ENCODE measurements at regions not wholly inside any gene's neighbourhood (a gene's known extent, or its start where the extent isn't known, plus 50 kb on each side); places are given as distances from the start of the nearest gene placed in this dataset.

DNA sequence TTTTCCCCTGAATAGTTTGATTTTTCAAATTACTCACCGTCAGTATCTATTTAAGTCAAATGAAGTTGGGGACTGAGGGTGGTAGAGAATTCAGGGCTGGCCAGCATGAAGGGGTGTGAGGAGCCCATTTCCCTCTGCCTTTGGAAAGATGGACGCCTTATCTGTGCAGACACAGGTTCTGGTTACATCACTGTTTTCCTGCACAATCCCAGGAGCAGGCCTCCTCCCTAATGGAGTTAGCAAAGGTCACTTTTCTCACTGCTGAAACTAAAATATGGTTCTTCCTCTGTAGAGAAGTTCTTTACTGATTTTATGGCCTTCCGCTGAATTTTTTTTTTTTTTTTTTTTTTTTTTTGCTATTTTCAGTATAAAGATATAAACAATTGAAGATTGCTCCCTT, 69.1 kb downstream of the FOXD1 start:
- Histone ChIP-seq H3K9me3 (no peaks in the 10 kb centered on the region), H3K27ac (no peak overlapping the region), H3K36me3 (no peaks in the 10 kb centered on the region), H3K4me3 (replicated peaks in 1 of 3) (no peak overlapping the region), H3K27me3 (peaks cover 29% of the 10 kb centered on the region), H3K4me1 (peaks cover 7 to 13% of the 10 kb centered on the region in 2 donors)
- 83 to 89% methylated on average over 3 of the region's 3 CpGs for WGBS, 2 donors
- TF ChIP-seq CTCF (IDR thresholded peaks at IDR 0.05) (no peak), POLR2A (IDR thresholded peaks at IDR 0.05) (no peak)
- intact Hi-C loops (cut with DNase I): no loop called here
- no peak for DNase-seq

DNA sequence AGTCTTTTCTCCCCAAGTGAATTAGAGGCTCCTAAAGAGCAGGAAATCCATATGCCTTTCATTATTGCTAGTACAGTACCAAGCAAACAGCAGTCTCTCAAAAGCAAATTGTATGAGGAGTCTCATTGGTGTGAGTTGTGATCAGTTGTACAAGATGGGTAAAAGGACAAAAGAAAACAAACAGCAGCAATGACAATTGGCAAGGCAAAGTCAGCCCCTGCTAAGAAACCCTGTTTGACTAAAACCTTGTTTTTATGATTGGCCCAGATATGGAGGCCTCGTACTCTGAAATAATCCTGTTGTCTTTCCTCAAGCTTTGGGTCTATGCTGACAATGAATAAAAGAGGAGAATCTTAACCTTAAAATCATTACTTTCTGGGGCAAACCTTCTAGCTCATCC, 69.8 kb downstream of the FOXD1 start:
- Histone ChIP-seq H3K27ac (no peak overlapping the region), H3K4me1 (peaks cover 7 to 13% of the 10 kb centered on the region in 2 donors), H3K36me3 (no peaks in the 10 kb centered on the region), H3K9me3 (no peaks in the 10 kb centered on the region), H3K4me3 (replicated peaks in 1 of 3) (no peak overlapping the region), H3K27me3 (peaks cover 29% of the 10 kb centered on the region)
- intact Hi-C loops (cut with DNase I): no loop called here
- no peak for TF ChIP-seq POLR2A (IDR thresholded peaks at IDR 0.05)
- TF ChIP-seq CTCF (IDR thresholded peaks at IDR 0.05): no peak
- DNase-seq: no peak
- WGBS, 2 donors: 93 to 94% methylated on average over 1 of the region's 1 CpG

- Histone ChIP-seq H3K27ac (no peak overlapping the region), H3K4me3 (replicated peaks in 1 of 3) (no peak overlapping the region), H3K9me3 (no peaks in the 10 kb centered on the region), H3K36me3 (no peaks in the 10 kb centered on the region), H3K4me1 (peaks cover 7 to 13% of the 10 kb centered on the region in 2 donors), H3K27me3 (peaks cover 29% of the 10 kb centered on the region)
- DNase-seq: no peak
- TF ChIP-seq POLR2A (IDR thresholded peaks at IDR 0.05) (no peak), CTCF (IDR thresholded peaks at IDR 0.05) (no peak)
- WGBS, 2 donors: 52 to 53% methylated on average over 5 of the region's 5 CpGs
- intact Hi-C loops (cut with DNase I): no loop called here
These were observed 70.5 kb downstream of the FOXD1 start for GRCh38 chr5:73378070-73378469.

DNA sequence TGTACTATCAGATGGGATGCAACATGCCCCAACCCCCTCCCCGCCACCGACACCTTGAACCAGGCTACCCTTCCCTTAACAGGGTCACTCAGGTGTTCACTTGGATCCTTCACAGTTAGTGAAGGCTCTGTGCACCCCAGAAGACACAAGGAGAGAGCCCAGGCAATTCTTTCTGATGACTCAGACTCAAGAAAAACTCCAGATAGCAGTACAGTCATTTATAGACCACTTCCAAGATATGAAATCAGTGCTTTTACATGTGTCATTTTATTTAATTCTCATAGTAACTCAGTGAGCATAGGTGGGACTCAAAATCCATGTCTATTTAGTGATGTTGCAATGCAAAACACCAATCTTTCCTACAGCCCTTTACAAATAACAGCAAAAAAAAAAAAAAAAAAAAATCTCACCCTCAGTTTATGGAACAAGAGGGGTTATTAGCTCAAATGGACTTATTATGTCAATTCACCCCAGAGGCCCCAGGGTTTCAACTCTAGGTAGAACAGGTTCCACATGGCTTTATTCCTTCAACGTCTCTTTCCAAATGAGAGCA, 71.9 kb downstream of the FOXD1 start:
- no peak overlapping the region for H3K27ac ChIP-seq
- 79 to 82% methylated on average over 3 of the region's 3 CpGs for WGBS, 2 donors
- intact Hi-C loops (cut with DNase I): no loop called here
- peaks cover 22% of the 10 kb centered on the region for H3K27me3 ChIP-seq
- no peak for TF ChIP-seq POLR2A (IDR thresholded peaks at IDR 0.05)
- TF ChIP-seq CTCF (IDR thresholded peaks at IDR 0.05): no peak
- no peaks in the 10 kb centered on the region for H3K36me3 ChIP-seq
- DNase-seq: no peak
- no peaks in the 10 kb centered on the region for H3K9me3 ChIP-seq
- peaks cover 2 to 5% of the 10 kb centered on the region in 2 donors for H3K4me1 ChIP-seq
- H3K4me3 ChIP-seq (replicated peaks in 1 of 3): no peak overlapping the region

DNA sequence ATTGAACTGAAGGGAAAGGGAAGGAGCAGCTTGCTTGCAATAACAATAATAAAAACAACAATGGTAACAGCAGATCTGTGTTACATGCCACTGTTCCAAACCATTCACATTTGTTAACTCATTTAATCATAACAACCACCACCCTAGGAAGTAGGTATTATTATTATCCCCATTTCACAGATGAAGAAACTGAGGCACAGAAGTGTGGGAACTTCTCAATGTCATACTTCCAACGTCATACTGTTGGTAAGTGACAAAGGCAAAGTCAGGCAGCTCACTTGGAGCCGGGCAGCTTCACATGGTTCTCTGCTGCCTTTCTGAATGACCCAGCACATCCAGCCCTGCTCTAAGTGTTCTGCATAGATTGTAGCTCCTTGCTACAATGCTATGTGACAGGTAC, 72.6 kb downstream of the FOXD1 start:
- 87 to 93% methylated on average over 2 of the region's 2 CpGs for WGBS, 2 donors
- Histone ChIP-seq H3K4me1 (no peaks in the 10 kb centered on the region), H3K27me3 (peaks cover 15% of the 10 kb centered on the region), H3K36me3 (no peaks in the 10 kb centered on the region), H3K9me3 (no peaks in the 10 kb centered on the region), H3K27ac (no peak overlapping the region), H3K4me3 (replicated peaks in 1 of 3) (no peak overlapping the region)
- no peak for TF ChIP-seq CTCF (IDR thresholded peaks at IDR 0.05)
- TF ChIP-seq POLR2A (IDR thresholded peaks at IDR 0.05): no peak
- no peak for DNase-seq
- intact Hi-C loops (cut with DNase I): no loop called here
